ENCODE measurements at regions not wholly inside any gene's neighbourhood (a gene's known extent, or its start where the extent isn't known, plus 50 kb on each side); places are given as distances from the start of the nearest gene placed in this dataset.

- TF ChIP-seq ZBTB33 (IDR thresholded peaks at IDR 0.05; ENCODE audit: extremely low read depth, insufficient replicate concordance, low read length): no peak
Observed at GRCh38 chr15:98358971-98359370, 289.4 kb upstream of the IGF1R start (continued).

GRCh38 chr15:98363416-98363815 lies 284.9 kb upstream of the IGF1R start:
- intact Hi-C loops (cut with micrococcal nuclease): no loop called here
- H3K9ac ChIP-seq (ENCODE audit: low read length): no peak overlapping the region
- BruUV-seq (replicated peaks): no TSS peak
- no peaks in the 10 kb centered on the region for H4K20me1 ChIP-seq (ENCODE audit: insufficient read depth)
- no peak overlapping the region for H3K27ac ChIP-seq (ENCODE audit: low read depth, low read length)
- ChIA-PET POLR2A (no interaction called here), RAD21 (ENCODE audit: low non-redundant PET in 1 of 2, low total read pairs in 2 of 2, uncharacterized antibody in 2 of 2, unreplicated experiment in 2 of 2) (no interaction called here), CTCF (no interaction called here)
- TF ChIP-seq SRF (IDR thresholded peaks at IDR 0.05; ENCODE audit: low read depth) (no peak), YY1 (IDR thresholded peaks at IDR 0.05; ENCODE audit: extremely low read depth, insufficient replicate concordance, low read depth, low read length) (no peak), CBX3 (IDR thresholded peaks at IDR 0.05; ENCODE audit: low read depth) (no peak), EGR1 (IDR thresholded peaks at IDR 0.05; ENCODE audit: low read depth) (no peak), EZH2phosphoT487 (IDR thresholded peaks at IDR 0.05; ENCODE audit: borderline replicate concordance) (no peak), SIN3A (IDR thresholded peaks at IDR 0.05; ENCODE audit: low read depth) (no peak), ATF3 (IDR thresholded peaks at IDR 0.05) (no peak), MAX (IDR thresholded peaks at IDR 0.05) (no peak), ELF1 (IDR thresholded peaks at IDR 0.05; ENCODE audit: borderline replicate concordance, low read depth) (no peak), ZFX (IDR thresholded peaks at IDR 0.05) (no peak), REST (IDR thresholded peaks at IDR 0.05; ENCODE audit: low read depth) (no peak), POLR2A (IDR thresholded peaks at IDR 0.05; ENCODE audit: borderline replicate concordance, extremely low read depth, insufficient read depth, insufficient read length) (no peak), FOSL1 (IDR thresholded peaks at IDR 0.05; ENCODE audit: low read depth) (no peak), ZBTB33 (IDR thresholded peaks at IDR 0.05; ENCODE audit: extremely low read depth, insufficient replicate concordance, low read length) (no peak), SP1 (IDR thresholded peaks at IDR 0.05; ENCODE audit: low read depth) (no peak), JUND (IDR thresholded peaks at IDR 0.05) (no peak)
- DNase-seq (ENCODE audit: low read depth, low spot score) (no peak), ATAC-seq (no peak; the same call in 1 of the 2 replicates)
- H3K27me3 ChIP-seq (ENCODE audit: insufficient read depth, low read length): no peaks in the 10 kb centered on the region
- H3K9me3 ChIP-seq (ENCODE audit: control insufficient read depth in 1 of 2, insufficient read depth in 1 of 2, low read depth in 1 of 2, low read length in 2 of 2): no peaks in the 10 kb centered on the region
- H3K4me1 ChIP-seq (ENCODE audit: control insufficient read depth in 1 of 2, insufficient read depth in 2 of 2, low read length in 2 of 2): no peaks in the 10 kb centered on the region
- no peaks in the 10 kb centered on the region for H3K9me2 ChIP-seq (ENCODE audit: insufficient read depth)
- H3K4me2 ChIP-seq (ENCODE audit: low read length): no peak overlapping the region
- no peak overlapping the region for H2AFZ ChIP-seq (ENCODE audit: low read depth, low read length, poor library complexity, severe bottlenecking)
- H3K4me3 ChIP-seq (replicated peaks in 1 of 2; ENCODE audit: low read depth in 1 of 2, low read length in 2 of 2): no peak overlapping the region
- H3K79me2 ChIP-seq (ENCODE audit: insufficient read depth, low read length): no peaks in the 10 kb centered on the region
- no peaks in the 10 kb centered on the region for H3K36me3 ChIP-seq (ENCODE audit: control insufficient read depth in 1 of 2, insufficient read depth in 2 of 2, low read length in 2 of 2)
